CD4-positive, alpha-beta T cell treated with Interleukin-15 for 1 hour (primary cell): ENCODE measurements at regions not wholly inside any gene's neighbourhood (a gene's known extent, or its start where the extent isn't known, plus 50 kb on each side); places are given as distances from the start of the nearest gene placed in this dataset.
"Not testable (repeated sequence)": the region's sequence is repeated elsewhere in the genome, so short reads cannot be mapped to it uniquely, and the experiment has no call there.

ENCODE experiments used
- DNase-seq: peaks from one replicate; pipeline ENCODE4 v3.0.0-alpha.2; 2020

GRCh38 chr15:21261965-21262850, 178.1 kb downstream of the POTEB3 start:
- peak; percentile 20 for DNase-seq

DNA sequence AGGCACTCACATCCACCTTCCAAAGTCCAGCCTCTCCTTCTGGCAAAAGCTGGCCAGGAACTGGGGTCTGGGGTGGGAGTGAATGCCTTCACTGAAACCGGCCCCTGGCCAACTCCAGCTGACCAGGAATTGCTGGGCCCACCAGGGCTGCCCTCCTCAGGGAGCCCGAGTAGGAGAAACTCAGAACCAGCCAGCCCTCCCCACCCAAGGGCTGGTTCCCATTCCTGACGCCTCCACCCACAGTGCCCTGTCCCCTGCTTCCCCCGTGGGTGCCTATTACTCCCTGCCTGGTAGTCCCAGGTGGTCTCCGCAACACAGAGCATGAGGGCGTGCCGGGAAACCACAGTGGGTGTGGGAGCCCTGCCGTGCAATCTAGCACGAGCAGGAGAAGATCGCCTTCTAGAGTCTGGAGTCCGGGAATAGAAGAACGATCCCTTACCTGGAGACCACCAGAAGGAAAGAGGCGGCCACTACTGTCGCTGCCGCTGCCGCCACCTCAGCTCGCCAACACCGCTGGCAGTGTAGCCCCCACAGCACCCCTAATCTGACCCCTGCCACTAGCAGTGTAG, 178.8 kb downstream of the POTEB3 start:
- peak; percentile 20 for DNase-seq

DNA sequence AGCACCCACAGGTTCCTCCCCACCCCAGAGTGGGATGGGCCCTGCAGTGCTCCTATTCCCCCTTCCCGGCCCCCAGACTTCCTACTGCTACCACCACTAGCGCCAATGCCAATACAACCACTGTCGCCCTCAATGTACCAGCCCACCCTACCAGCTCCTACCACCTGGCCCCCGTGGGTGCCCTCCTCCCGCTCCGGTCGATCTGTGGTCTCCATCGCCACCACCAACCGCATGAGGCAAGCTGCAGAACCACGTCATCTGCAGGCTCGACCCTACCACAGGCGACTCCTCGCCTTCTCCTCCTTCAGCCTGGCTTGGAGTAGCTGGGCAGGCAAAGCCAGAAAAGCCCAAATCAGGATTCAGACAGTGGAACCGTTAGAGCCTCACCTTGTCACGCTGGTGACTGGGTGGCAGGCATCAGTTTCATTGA, 179.3 kb downstream of the POTEB3 start:
- no peak for DNase-seq

- not testable (repeated sequence) for DNase-seq
Measured at GRCh38 chr15:21258635-21259034, 181.7 kb downstream of the POTEB3 start.

GRCh38 chr15:21249508-21250019, 190.7 kb downstream of the POTEB3 start:
- DNase-seq, result not testable (repeated sequence)
